ENCODE measurements at regions not wholly inside any gene's neighbourhood (a gene's known extent, or its start where the extent isn't known, plus 50 kb on each side); places are given as distances from the start of the nearest gene placed in this dataset.

- in situ Hi-C loops (cut with MboI; ENCODE audit: low sequenced_read_pairs): loop anchor here (25.0 kb wide), 1 partner anchor 245 kb away; no protein-coding TSS in a partner anchor
Measured at GRCh38 chr16:5482256-5482655, 384.7 kb upstream of the EEF2KMT start.

GRCh38 chr16:5480431-5481195, 383.0 kb upstream of the EEF2KMT start:
- in situ Hi-C loops (cut with MboI; ENCODE audit: low sequenced_read_pairs): loop anchor here (25.0 kb wide), 1 partner anchor 243 kb away; no protein-coding TSS in a partner anchor

- in situ Hi-C loops (cut with MboI; ENCODE audit: low sequenced_read_pairs): loop anchor here (25.0 kb wide), 1 partner anchor 243 kb away; no protein-coding TSS in a partner anchor
Measured at GRCh38 chr16:5479926-5480325, 382.3 kb upstream of the EEF2KMT start.

- in situ Hi-C loops (cut with MboI; ENCODE audit: low sequenced_read_pairs): loop anchor here (25.0 kb wide), 1 partner anchor 241 kb away; no protein-coding TSS in a partner anchor
Measured at GRCh38 chr16:5478036-5478435, 380.4 kb upstream of the EEF2KMT start.

- in situ Hi-C loops (cut with MboI; ENCODE audit: low sequenced_read_pairs): loop anchor here (25.0 kb wide), 1 partner anchor 240 kb away; no protein-coding TSS in a partner anchor
Measured at GRCh38 chr16:5477251-5477650, 379.7 kb upstream of the EEF2KMT start.

GRCh38 chr16:5472552-5472951, 375.0 kb upstream of the EEF2KMT start:
- in situ Hi-C loops (cut with MboI; ENCODE audit: low sequenced_read_pairs): no loop called here

DNA sequence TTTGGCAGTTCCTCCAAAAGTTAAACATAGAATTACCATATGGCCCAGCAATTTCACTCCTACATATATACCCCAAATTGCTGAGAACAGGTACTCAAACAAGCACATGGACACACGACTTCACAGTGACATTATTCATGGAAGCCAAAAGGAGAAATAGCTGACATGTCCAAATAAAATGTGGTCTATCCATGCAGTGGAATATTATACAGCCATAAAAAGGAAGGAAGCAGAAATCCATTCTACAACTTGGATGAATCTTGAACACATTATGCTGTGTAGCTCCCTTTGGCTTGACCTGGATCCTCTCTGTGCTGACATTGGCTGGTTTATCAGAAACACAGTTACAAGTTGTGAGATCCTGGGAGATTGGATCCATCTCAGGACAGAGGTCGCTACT, 370.9 kb upstream of the EEF2KMT start:
- in situ Hi-C loops (cut with MboI; ENCODE audit: low sequenced_read_pairs): no loop called here

GRCh38 chr16:5467552-5467951, 370.0 kb upstream of the EEF2KMT start:
- in situ Hi-C loops (cut with MboI; ENCODE audit: low sequenced_read_pairs): no loop called here

- in situ Hi-C loops (cut with MboI; ENCODE audit: low sequenced_read_pairs): no loop called here
Measured at GRCh38 chr16:5466551-5466950, 369.0 kb upstream of the EEF2KMT start.

- in situ Hi-C loops (cut with MboI; ENCODE audit: low sequenced_read_pairs): no loop called here
Measured at GRCh38 chr16:5465714-5466113, 368.1 kb upstream of the EEF2KMT start.

DNA sequence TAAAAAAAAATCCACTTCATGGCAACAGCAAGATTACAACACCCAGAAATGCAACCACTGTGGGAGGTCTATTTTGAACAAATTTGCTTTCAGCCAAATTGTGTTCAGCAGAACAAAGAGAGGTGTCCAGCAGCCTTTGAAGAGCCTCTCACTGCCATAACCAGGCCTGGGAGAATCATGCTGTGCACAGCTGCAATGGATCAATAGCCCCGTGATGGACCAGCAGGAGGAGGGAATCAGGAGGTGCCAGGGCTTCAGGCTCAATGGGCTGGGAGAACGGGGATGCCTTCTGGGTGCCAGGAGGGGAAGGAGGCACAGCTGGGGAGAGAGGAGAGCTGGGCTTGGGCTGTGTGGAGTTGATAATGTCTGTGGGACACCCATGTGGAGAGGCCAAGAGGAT, 366.2 kb upstream of the EEF2KMT start:
- in situ Hi-C loops (cut with MboI; ENCODE audit: low sequenced_read_pairs): no loop called here

- in situ Hi-C loops (cut with MboI; ENCODE audit: low sequenced_read_pairs): no loop called here
Measured at GRCh38 chr16:5461574-5461973, 364.0 kb upstream of the EEF2KMT start.

- in situ Hi-C loops (cut with MboI; ENCODE audit: low sequenced_read_pairs): no loop called here
Measured at GRCh38 chr16:5461141-5461540, 363.5 kb upstream of the EEF2KMT start.

GRCh38 chr16:5460701-5461100, 363.1 kb upstream of the EEF2KMT start:
- in situ Hi-C loops (cut with MboI; ENCODE audit: low sequenced_read_pairs): no loop called here

- in situ Hi-C loops (cut with MboI; ENCODE audit: low sequenced_read_pairs): no loop called here
Measured at GRCh38 chr16:5459863-5460262, 362.3 kb upstream of the EEF2KMT start.

DNA sequence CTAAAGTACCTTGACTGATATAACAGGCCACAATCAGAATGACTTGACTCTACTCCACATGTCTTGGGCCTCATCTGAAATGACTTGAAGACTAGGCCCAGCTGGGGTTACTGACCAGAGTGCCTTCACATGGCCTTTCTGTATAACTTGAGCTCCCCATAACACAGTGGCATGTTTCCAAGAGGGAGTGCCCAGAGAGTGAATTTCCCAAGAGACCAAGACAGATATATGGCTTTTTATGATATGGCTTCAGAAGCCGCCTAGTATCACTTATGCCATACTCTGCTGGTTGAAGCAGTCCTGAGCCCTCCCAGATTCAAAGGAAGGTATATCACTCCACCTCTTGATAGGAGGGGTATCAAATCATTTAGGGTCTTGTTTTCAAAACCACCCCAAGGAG, 357.5 kb upstream of the EEF2KMT start:
- in situ Hi-C loops (cut with MboI; ENCODE audit: low sequenced_read_pairs): no loop called here

- in situ Hi-C loops (cut with MboI; ENCODE audit: low sequenced_read_pairs): no loop called here
Measured at GRCh38 chr16:5454349-5454748, 356.8 kb upstream of the EEF2KMT start.

- in situ Hi-C loops (cut with MboI; ENCODE audit: low sequenced_read_pairs): no loop called here
Measured at GRCh38 chr16:5451641-5452040, 354.0 kb upstream of the EEF2KMT start.

GRCh38 chr16:5450409-5451104, 353.0 kb upstream of the EEF2KMT start:
- in situ Hi-C loops (cut with MboI; ENCODE audit: low sequenced_read_pairs): no loop called here

DNA sequence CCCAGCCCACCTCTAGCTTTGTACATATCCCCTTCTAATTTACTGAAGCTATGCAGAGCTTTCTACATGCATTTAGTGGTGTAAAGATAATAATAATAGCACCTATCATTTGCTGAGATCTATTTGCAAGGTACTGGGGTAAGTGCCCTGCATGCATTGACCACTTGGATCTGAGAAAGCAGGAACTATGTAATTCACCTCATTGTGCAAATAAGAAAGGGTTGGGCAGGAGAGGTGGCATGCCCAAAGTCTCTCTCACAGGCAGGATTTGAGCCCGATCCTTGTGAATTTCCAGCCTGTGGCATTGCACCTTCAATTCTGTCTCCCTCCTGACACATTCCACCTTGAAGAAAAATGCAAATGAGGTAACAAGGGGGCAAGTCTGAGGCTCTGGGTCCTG, 352.3 kb upstream of the EEF2KMT start:
- in situ Hi-C loops (cut with MboI; ENCODE audit: low sequenced_read_pairs): no loop called here

- in situ Hi-C loops (cut with MboI; ENCODE audit: low sequenced_read_pairs): no loop called here
Measured at GRCh38 chr16:5448798-5449197, 351.2 kb upstream of the EEF2KMT start.

DNA sequence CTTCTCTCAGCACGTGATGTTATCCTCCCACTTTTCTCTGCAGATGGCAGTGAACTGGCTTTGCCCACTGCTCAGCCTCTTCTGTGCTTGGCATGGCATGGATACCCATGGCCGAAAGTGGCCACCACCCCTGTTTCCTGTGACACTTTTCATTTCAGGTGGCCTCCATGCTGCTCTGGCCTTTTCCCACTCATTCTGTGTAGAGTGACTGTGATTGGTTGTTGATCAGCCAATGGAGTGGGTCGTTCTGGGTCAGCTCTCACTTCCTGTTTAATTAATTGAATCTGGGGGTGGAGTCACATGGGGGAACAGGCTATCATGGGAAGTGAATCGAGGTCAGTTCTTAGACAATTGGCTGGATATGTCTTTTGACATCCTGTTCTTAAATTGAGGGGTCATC, 350.1 kb upstream of the EEF2KMT start:
- in situ Hi-C loops (cut with MboI; ENCODE audit: low sequenced_read_pairs): no loop called here

Measured in HL-60/S4 (cell line).